Heart left ventricle (tissue), 16 donors: ENCODE measurements at regions not wholly inside any gene's neighbourhood (a gene's known extent, or its start where the extent isn't known, plus 50 kb on each side); places are given as distances from the start of the nearest gene placed in this dataset.

Experiments used
- ATAC-seq, 4 donors: fragments of 200-7000 bp; cut with Tn5 transposase; one replicate each; pipeline ENCODE4 v1.9.1; 2020 to 2022; ENCODE audit warnings: moderate library complexity in 4 of 4, mild to moderate bottlenecking in 3 of 4, moderate number of reproducible peaks in 1 of 4
- DNase-seq, 5 donors: peaks; one replicate each; pipeline ENCODE4 v3.0.0-alpha.2; 2020
- H3K27ac ChIP-seq, 12 donors: fragments of 200-600 bp; sonication (generic) in 4 of 12; one replicate each; pipeline versions ENCODE4 v1.5.0 to v1.8.0; 2016 to 2022; ENCODE audit warnings: mild to moderate bottlenecking in 2 of 12
- H3K27me3 ChIP-seq, 9 donors: fragments of 200-600 bp; sonication (generic) in 2 of 9; one replicate each; pipeline versions ENCODE4 v1.5.1 to v1.8.0; 2016 to 2022; ENCODE audit warnings: mild to moderate bottlenecking in 3 of 9
- H3K36me3 ChIP-seq, 9 donors: fragments of 200-600 bp; sonication (generic) in 2 of 9; one replicate each; pipeline versions ENCODE4 v1.5.0 to v1.8.0; 2018 to 2022; ENCODE audit warnings: mild to moderate bottlenecking in 2 of 9
- H3K4me1 ChIP-seq, 12 donors: fragments of 200-600 bp; sonication (generic) in 4 of 12; one replicate each; pipeline versions ENCODE4 v1.5.0 to v1.8.0; 2016 to 2022; ENCODE audit warnings: mild to moderate bottlenecking in 3 of 12
- H3K4me3 ChIP-seq, 12 donors: fragments of 200-600 bp; sonication (generic) in 4 of 12; one replicate each; pipeline versions ENCODE4 v1.5.0 to v1.8.0; 2017 to 2022; ENCODE audit warnings: mild to moderate bottlenecking in 9 of 12, moderate library complexity in 4 of 12
- H3K9me3 ChIP-seq, 12 donors: fragments of 200-600 bp; sonication (generic) in 4 of 12; one replicate each; pipeline versions ENCODE4 v1.5.0 to v1.8.0; 2016 to 2022; ENCODE audit warnings: mild to moderate bottlenecking in 1 of 12
- CTCF ChIP-seq, 12 donors: fragments of 200-600 bp; sonication (generic) in 4 of 12; IDR thresholded peaks; one replicate each; pipeline versions ENCODE4 v1.5.0 to v1.8.0; 2018 to 2022; ENCODE audit warnings: antibody characterized with exemption in 12 of 12, mild to moderate bottlenecking in 5 of 12
- POLR2A ChIP-seq, 2 donors: fragments of 450-650 bp; IDR thresholded peaks; one replicate each; pipeline ENCODE4 v1.6.1; 2017; ENCODE audit warnings: antibody characterized with exemption in 2 of 2, mild to moderate bottlenecking in 2 of 2, moderate library complexity in 2 of 2
- WGBS, 4 donors: extraction: QIAGEN DNeasy Blood & Tissue Kit in 2 of 4; methylation state at CpG; one replicate each; pipeline versions ENCODE4 v1.1.5 to v1.1.7; 2013 to 2018; 5-methylcytosine and 5-hydroxymethylcytosine counted together
- intact Hi-C, 10 donors: fragments of 100-400 bp; cut with DNase I; formaldehyde crosslinking; loops; one replicate each; pipeline versions ENCODE4 v1.11.1 to v1.14.2; 2022
- donor health status: ischemic (EF 13 %, LVEDD 7.1; RV severe dilation, severe dysfunction).
- donor health status: healthy with polysubstance abuse.
- donor health status: DM: no; HTN: yes; CAD: no.
- donor health status: DM: no; HTN: no; CAD: no.
- donor health status: ischemic (EF 25% LVEDD 6.9; RV normal size, moderate dysfunction).
- donor health status: ischemic (EF 25% LVEDD 5.7; RV mildly dilated, moderate dysfunction).
- donor health status: healthy.
- donor health status: DM: yes; HTN: yes; CAD: no.
- donor health status: ischemic (EF 35%, LVEDD 5.7; RV mildly dilated, moderate dysfunction).
- donor health status: nonischemic (EF 11% LVEDD 7.7; RV severe dilation, severe dysfunction).
- donor health status: DM: yes; HTN: yes; CAD: no.
- donor health status: PGD.
- donor health status: ischemic (EF 29% LVEDD 5.4; RV normal size, mild dysfunction).
- donor health status: nonischemic (EF 23%, LVEDD 6.1; RV moderate dilation, normal function).

- 66 to 79% (median 71%) methylated on average over 3 of the region's 3 CpGs for WGBS, 4 donors
- TF ChIP-seq POLR2A (IDR thresholded peaks at IDR 0.05) (no peak), CTCF (IDR thresholded peaks at IDR 0.05) (no peak)
- no peaks in the 10 kb centered on the region for H3K36me3 ChIP-seq
Measured at GRCh38 chr5:85671223-85671970, 946.3 kb upstream of the COX7C start.

DNA sequence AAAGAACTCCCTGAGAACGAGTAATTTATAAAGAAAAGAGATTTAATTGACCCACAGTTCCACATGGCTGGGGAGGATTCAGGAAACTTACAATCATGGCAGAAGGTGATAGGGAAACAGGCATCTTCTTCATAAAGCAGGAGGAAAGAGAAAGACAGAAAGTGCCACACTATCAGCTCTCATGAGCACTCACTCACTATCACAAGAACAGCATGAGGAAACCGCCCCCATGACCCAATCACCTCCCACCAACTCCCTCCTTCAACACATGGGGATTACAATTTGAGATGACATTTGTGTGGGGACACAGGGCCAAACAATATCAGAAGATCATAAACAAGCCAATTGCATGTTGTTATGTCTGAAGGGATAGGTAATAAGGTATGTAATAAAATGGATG lies 935.9 kb upstream of the COX7C start:
- no peak for TF ChIP-seq CTCF (IDR thresholded peaks at IDR 0.05)
- TF ChIP-seq POLR2A (IDR thresholded peaks at IDR 0.05): no peak
- no peak for DNase-seq
- Histone ChIP-seq H3K27me3 (no peaks in the 10 kb centered on the region), H3K9me3 (peaks cover 0 to 4% (median 0%) of the 10 kb centered on the region in 12 donors), H3K36me3 (no peaks in the 10 kb centered on the region), H3K27ac (no peak overlapping the region), H3K4me3 (no peak overlapping the region), H3K4me1 (no peaks in the 10 kb centered on the region)
- 24 to 47% (median 37%) methylated on average over 2 of the region's 2 CpGs for WGBS, 4 donors
- ATAC-seq: no peak
- intact Hi-C loops: no loop called here

More at GRCh38 chr5:85671223-85671970, 946.3 kb upstream of the COX7C start:
- no peak for ATAC-seq
- intact Hi-C loops: no loop called here
- no peak for DNase-seq
- H3K27ac ChIP-seq: no peak overlapping the region
- peaks cover 0 to under 1% (median 0%) of the 10 kb centered on the region in 12 donors for H3K9me3 ChIP-seq
- no peak overlapping the region for H3K4me3 ChIP-seq
- H3K4me1 ChIP-seq: no peaks in the 10 kb centered on the region
- H3K27me3 ChIP-seq: no peaks in the 10 kb centered on the region

DNA sequence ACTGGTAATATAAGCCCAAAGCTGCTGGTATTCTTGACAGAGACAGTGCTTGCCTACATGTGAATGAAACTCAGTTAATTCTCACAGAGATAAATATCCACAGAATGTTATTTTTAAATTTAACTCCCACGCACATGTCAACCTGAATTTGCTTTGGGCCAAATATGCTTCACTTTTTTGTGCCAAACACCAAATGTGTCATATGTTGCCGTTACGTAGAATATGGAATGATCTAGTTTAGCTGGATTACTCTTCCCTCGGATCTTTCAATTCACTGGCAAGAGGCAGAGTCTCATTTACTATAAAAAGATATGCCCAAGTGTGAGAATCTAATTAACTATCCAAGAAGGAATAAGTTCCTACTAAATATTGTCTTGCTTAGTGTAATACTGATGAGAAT lies 933.4 kb upstream of the COX7C start:
- intact Hi-C loops: no loop called here
- TF ChIP-seq POLR2A (IDR thresholded peaks at IDR 0.05): no peak
- TF ChIP-seq CTCF (IDR thresholded peaks at IDR 0.05): no peak
- Histone ChIP-seq H3K27me3 (no peaks in the 10 kb centered on the region), H3K4me1 (no peaks in the 10 kb centered on the region), H3K4me3 (no peak overlapping the region), H3K36me3 (no peaks in the 10 kb centered on the region), H3K9me3 (peaks cover 0 to 4% (median 0%) of the 10 kb centered on the region in 12 donors), H3K27ac (no peak overlapping the region)
- 60 to 90% (median 76%) methylated on average over 4 of the region's 4 CpGs for WGBS, 4 donors
- no peak for DNase-seq
- ATAC-seq: no peak

DNA sequence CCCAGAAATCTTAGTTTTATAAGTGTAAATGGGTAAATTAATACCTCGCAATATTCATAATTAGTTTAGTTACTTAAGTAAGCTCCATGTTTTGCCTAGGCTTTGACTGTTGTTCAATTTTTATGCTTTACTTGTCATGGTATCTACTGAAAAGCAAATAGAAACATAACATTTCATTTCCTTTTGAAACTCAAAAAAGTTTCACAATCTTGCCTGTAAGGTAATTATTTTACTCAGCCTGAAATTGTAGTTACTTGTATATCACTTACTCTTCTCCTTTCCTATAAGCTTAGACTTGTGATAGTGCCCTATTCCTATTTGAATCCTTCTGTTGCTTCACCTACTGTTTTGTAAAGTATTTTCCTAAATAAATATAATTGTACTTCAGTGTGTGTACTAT lies 914.4 kb upstream of the COX7C start:
- no peaks in the 10 kb centered on the region for H3K4me1 ChIP-seq
- no peaks in the 10 kb centered on the region for H3K9me3 ChIP-seq
- DNase-seq (no peak), ATAC-seq (no peak)
- intact Hi-C loops: no loop called here
- no peaks in the 10 kb centered on the region for H3K36me3 ChIP-seq
- WGBS, 4 donors: 88 to 92% (median 90%) methylated on average over 1 of the region's 1 CpG
- H3K27me3 ChIP-seq: no peaks in the 10 kb centered on the region
- TF ChIP-seq CTCF (IDR thresholded peaks at IDR 0.05) (no peak), POLR2A (IDR thresholded peaks at IDR 0.05) (no peak)
- no peak overlapping the region for H3K27ac ChIP-seq
- no peak overlapping the region for H3K4me3 ChIP-seq
